Naive B cell (primary cell): ENCODE measurements at regions not wholly inside any gene's neighbourhood (a gene's known extent, or its start where the extent isn't known, plus 50 kb on each side); places are given as distances from the start of the nearest gene placed in this dataset.
A peak's percentile ranks its signal among the peaks of the same experiment; 100 is the strongest.

Source experiments
- ATAC-seq, 2 donors: fragments of 150-1000 bp; cut with Tn5 transposase; 2 replicates each; pipeline ENCODE4 v1.10.0; 2021; ENCODE audit warnings: low read depth in 2 of 2, mild to moderate bottlenecking in 2 of 2, moderate library complexity in 2 of 2
- DNase-seq: peaks from one replicate; pipeline ENCODE4 v3.0.0; 2022
- H3K27ac Mint-ChIP-seq, 6 donors: one replicate each; pipeline ENCODE4 v1.8.0; 2020 to 2022; ENCODE audit warnings: mild to moderate bottlenecking in 6 of 6, mixed read lengths in 6 of 6, moderate library complexity in 5 of 6, inconsistent platforms in 2 of 6
- H3K27me3 Mint-ChIP-seq, 3 donors: one replicate each; pipeline ENCODE4 v1.8.0; 2021 to 2022; ENCODE audit warnings: mixed read lengths in 3 of 3, mild to moderate bottlenecking in 1 of 3
- H3K36me3 Mint-ChIP-seq, 2 donors: one replicate each; pipeline ENCODE4 v1.8.0; 2020 to 2022; ENCODE audit warnings: mixed read lengths in 2 of 2, inconsistent platforms in 1 of 2, mild to moderate bottlenecking in 1 of 2
- H3K4me1 Mint-ChIP-seq, 3 donors: one replicate each; pipeline ENCODE4 v1.8.0; 2020 to 2022; ENCODE audit warnings: mixed read lengths in 3 of 3, inconsistent platforms in 1 of 3, mild to moderate bottlenecking in 1 of 3, moderate library complexity in 1 of 3
- H3K4me3 Mint-ChIP-seq, 8 donors: one replicate each; pipeline ENCODE4 v1.8.0; 2020 to 2022; ENCODE audit warnings: mild to moderate bottlenecking in 8 of 8, mixed read lengths in 8 of 8, moderate library complexity in 8 of 8, inconsistent platforms in 2 of 8
- H3K9me3 Mint-ChIP-seq, 7 donors: one replicate each; pipeline ENCODE4 v1.8.0; 2020 to 2022; ENCODE audit warnings: mixed read lengths in 7 of 7, mild to moderate bottlenecking in 5 of 7, inconsistent platforms in 2 of 7, moderate library complexity in 1 of 7

GRCh38 chr12:12010277-12011039, 60.3 kb upstream of the BCL2L14 start:
- H3K27me3 Mint-ChIP-seq: no peaks in the 10 kb centered on the region
- H3K9me3 Mint-ChIP-seq: peaks cover 0 to 5% (median 0%) of the 10 kb centered on the region in 7 donors
- DNase-seq (peak; percentile 67), ATAC-seq (peak; percentile 66 to 72)
- H3K27ac Mint-ChIP-seq: peak overlapping the region in 5 of 6 donors; percentile 67 to 89 (median 76)
- H3K36me3 Mint-ChIP-seq: no peaks in the 10 kb centered on the region
- peaks cover 51 to 58% (median 52%) of the 10 kb centered on the region in 3 donors for H3K4me1 Mint-ChIP-seq
- peak overlapping the region; percentile 77 to 92 (median 88) for H3K4me3 Mint-ChIP-seq

GRCh38 chr12:12011880-12012260, 58.9 kb upstream of the BCL2L14 start:
- H3K27ac Mint-ChIP-seq: peak overlapping the region in 1 of 6 donors; percentile 32
- peaks cover 45 to 57% (median 55%) of the 10 kb centered on the region in 3 donors for H3K4me1 Mint-ChIP-seq
- H3K4me3 Mint-ChIP-seq: peak overlapping the region in 5 of 8 donors; percentile 38 to 78 (median 57)
- peak in 1 of 2 donors; percentile 31 for ATAC-seq
- H3K36me3 Mint-ChIP-seq: no peaks in the 10 kb centered on the region
- H3K9me3 Mint-ChIP-seq: no peaks in the 10 kb centered on the region
- no peak for DNase-seq
- H3K27me3 Mint-ChIP-seq: peaks cover 0 to under 1% (median 0%) of the 10 kb centered on the region in 3 donors

GRCh38 chr12:12015073-12015685, 55.6 kb upstream of the BCL2L14 start:
- ATAC-seq (no peak), DNase-seq (no peak)
- peak overlapping the region in 3 of 6 donors; percentile 25 to 63 (median 44) for H3K27ac Mint-ChIP-seq
- no peaks in the 10 kb centered on the region for H3K9me3 Mint-ChIP-seq
- peaks cover 21 to 31% (median 24%) of the 10 kb centered on the region in 3 donors for H3K4me1 Mint-ChIP-seq
- no peaks in the 10 kb centered on the region for H3K36me3 Mint-ChIP-seq
- peak overlapping the region in 1 of 8 donors; percentile 16 for H3K4me3 Mint-ChIP-seq
- peaks cover 0 to 3% (median 0%) of the 10 kb centered on the region in 3 donors for H3K27me3 Mint-ChIP-seq

GRCh38 chr12:12016284-12017100, 54.2 kb upstream of the BCL2L14 start:
- H3K27me3 Mint-ChIP-seq: peaks cover 0 to 3% (median 0%) of the 10 kb centered on the region in 3 donors
- H3K4me3 Mint-ChIP-seq: no peak overlapping the region
- no peaks in the 10 kb centered on the region for H3K9me3 Mint-ChIP-seq
- no peaks in the 10 kb centered on the region for H3K36me3 Mint-ChIP-seq
- peak overlapping the region in 1 of 6 donors; percentile 19 for H3K27ac Mint-ChIP-seq
- no peak for DNase-seq
- no peak for ATAC-seq
- H3K4me1 Mint-ChIP-seq: peaks cover 11 to 22% (median 14%) of the 10 kb centered on the region in 3 donors

GRCh38 chr12:12017135-12017581, 53.6 kb upstream of the BCL2L14 start:
- peak overlapping the region in 1 of 6 donors; percentile 46 for H3K27ac Mint-ChIP-seq
- H3K4me3 Mint-ChIP-seq: no peak overlapping the region
- peaks cover 13 to 22% (median 15%) of the 10 kb centered on the region in 3 donors for H3K4me1 Mint-ChIP-seq
- no peak for DNase-seq
- ATAC-seq: no peak
- H3K36me3 Mint-ChIP-seq: no peaks in the 10 kb centered on the region
- peaks cover 0 to 3% (median 0%) of the 10 kb centered on the region in 3 donors for H3K27me3 Mint-ChIP-seq
- no peaks in the 10 kb centered on the region for H3K9me3 Mint-ChIP-seq

- Mint-ChIP-seq H3K4me3 (no peak overlapping the region), H3K36me3 (no peaks in the 10 kb centered on the region), H3K27me3 (peaks cover 0 to 3% (median 0%) of the 10 kb centered on the region in 3 donors), H3K9me3 (no peaks in the 10 kb centered on the region), H3K27ac (peak overlapping the region in 1 of 6 donors; percentile 84), H3K4me1 (peaks cover 14 to 22% (median 15%) of the 10 kb centered on the region in 3 donors)
- DNase-seq (no peak), ATAC-seq (no peak)
Observed at GRCh38 chr12:12017798-12018197, 52.9 kb upstream of the BCL2L14 start.

GRCh38 chr12:12018454-12018853, 52.3 kb upstream of the BCL2L14 start:
- peak overlapping the region in 1 of 6 donors; percentile 29 for H3K27ac Mint-ChIP-seq
- no peak for DNase-seq
- H3K4me3 Mint-ChIP-seq: no peak overlapping the region
- H3K27me3 Mint-ChIP-seq: peaks cover 0 to 3% (median 0%) of the 10 kb centered on the region in 3 donors
- no peak for ATAC-seq
- H3K36me3 Mint-ChIP-seq: no peaks in the 10 kb centered on the region
- peaks cover 17 to 26% (median 19%) of the 10 kb centered on the region in 3 donors for H3K4me1 Mint-ChIP-seq
- H3K9me3 Mint-ChIP-seq: no peaks in the 10 kb centered on the region

GRCh38 chr12:12019881-12020280, 50.9 kb upstream of the BCL2L14 start:
- peaks cover 29 to 39% (median 33%) of the 10 kb centered on the region in 3 donors for H3K4me1 Mint-ChIP-seq
- H3K27ac Mint-ChIP-seq: no peak overlapping the region
- H3K4me3 Mint-ChIP-seq: no peak overlapping the region
- DNase-seq: no peak
- no peak for ATAC-seq
- no peaks in the 10 kb centered on the region for H3K9me3 Mint-ChIP-seq
- H3K27me3 Mint-ChIP-seq: peaks cover 0 to 3% (median 0%) of the 10 kb centered on the region in 3 donors
- no peaks in the 10 kb centered on the region for H3K36me3 Mint-ChIP-seq

- ATAC-seq (no peak), DNase-seq (no peak)
- H3K4me1 Mint-ChIP-seq: peaks cover 33 to 45% (median 39%) of the 10 kb centered on the region in 3 donors
- H3K36me3 Mint-ChIP-seq: peaks cover 0 to 1% of the 10 kb centered on the region in 2 donors
- H3K4me3 Mint-ChIP-seq: no peak overlapping the region
- peaks cover 0 to 3% (median 0%) of the 10 kb centered on the region in 3 donors for H3K27me3 Mint-ChIP-seq
- H3K9me3 Mint-ChIP-seq: peaks cover 0 to under 1% (median 0%) of the 10 kb centered on the region in 7 donors
- H3K27ac Mint-ChIP-seq: no peak overlapping the region
Observed at GRCh38 chr12:12020762-12021161, 50.0 kb upstream of the BCL2L14 start.
